NOMO-1 treated with DMSO at 0.1 percent for 48 hours (cell line): ENCODE measurements at regions not wholly inside any gene's neighbourhood (a gene's known extent, or its start where the extent isn't known, plus 50 kb on each side); places are given as distances from the start of the nearest gene placed in this dataset.

Experiments
- DNase-seq: peaks from one replicate; lab custom pipeline; 2025; ENCODE audit not compliant: unreplicated experiment; lab: John Stamatoyannopoulos, UW

DNA sequence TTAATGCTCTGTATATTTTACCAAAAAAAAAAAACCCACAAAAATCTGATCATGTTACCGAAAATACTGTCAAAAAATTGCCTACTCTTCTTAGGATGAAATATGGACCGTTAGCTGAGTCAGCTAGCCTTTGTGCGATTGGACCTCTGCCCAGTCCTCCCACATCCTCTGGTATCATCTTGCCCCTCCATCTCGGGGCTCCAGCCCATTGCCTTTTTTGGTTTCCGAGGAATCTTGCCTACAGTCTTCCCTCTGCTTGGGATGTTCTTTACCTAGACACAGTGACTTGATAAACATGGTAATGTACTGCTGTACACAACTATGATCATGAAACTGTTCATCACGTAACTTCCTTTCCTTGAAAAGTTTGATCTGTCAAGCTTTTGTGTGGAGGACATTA lies 371.4 kb downstream of the SV2B start:
- DNase-seq = no peak

GRCh38 chr15:91472316-91472756 lies 372.3 kb downstream of the SV2B start:
- no peak for DNase-seq

GRCh38 chr15:91473894-91474545 lies 374.0 kb downstream of the SV2B start:
- DNase-seq = no peak

GRCh38 chr15:91476861-91477260 lies 376.6 kb upstream of the SLCO3A1 start:
- DNase-seq = no peak

- DNase-seq = no peak
Observed at GRCh38 chr15:91478717-91479191, 374.8 kb upstream of the SLCO3A1 start.

DNA sequence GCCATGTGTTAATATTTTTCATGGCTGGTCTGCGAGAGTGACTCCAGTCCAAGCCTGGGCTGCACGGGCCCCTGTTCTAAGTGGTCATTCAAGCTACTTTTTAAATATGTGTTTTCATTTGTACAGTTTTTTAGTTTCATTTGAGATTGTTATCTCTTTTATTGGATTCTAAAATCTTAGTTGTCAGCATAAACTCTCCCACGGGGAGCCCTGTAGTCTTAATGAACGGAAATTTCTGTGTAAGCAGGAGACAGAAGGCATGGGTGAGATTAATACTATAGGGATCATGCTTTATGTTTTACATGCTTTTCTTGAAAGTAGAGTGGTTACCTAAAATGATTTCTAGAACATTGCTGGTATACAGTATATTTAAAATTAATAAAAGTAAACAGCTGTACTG lies 373.1 kb upstream of the SLCO3A1 start:
- no peak for DNase-seq

GRCh38 chr15:91482799-91483198 lies 370.7 kb upstream of the SLCO3A1 start:
- DNase-seq = no peak

GRCh38 chr15:91484141-91484540 lies 369.4 kb upstream of the SLCO3A1 start:
- DNase-seq = no peak

GRCh38 chr15:91488452-91488851 lies 365.1 kb upstream of the SLCO3A1 start:
- DNase-seq = no peak

DNA sequence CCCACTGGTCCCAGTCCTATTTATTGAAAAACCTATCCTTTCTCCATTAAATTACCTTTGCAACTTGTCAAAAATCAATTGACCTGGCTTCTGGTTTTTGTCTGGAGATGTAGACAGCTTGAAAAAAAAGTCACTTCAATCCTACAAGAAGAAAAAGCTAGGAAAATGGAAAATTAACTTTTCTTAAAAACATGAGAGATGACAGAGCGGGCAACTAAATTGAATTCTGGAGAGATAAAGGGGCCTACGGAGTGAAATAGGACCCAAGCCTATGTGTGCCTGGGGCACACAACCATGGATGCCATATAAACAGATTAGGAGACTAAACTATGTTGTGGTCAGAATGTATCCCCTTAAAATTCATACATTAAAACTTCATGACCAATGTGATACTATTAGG lies 363.3 kb upstream of the SLCO3A1 start:
- DNase-seq = no peak

GRCh38 chr15:91491101-91491950 lies 362.2 kb upstream of the SLCO3A1 start:
- no peak for DNase-seq

- no peak for DNase-seq
Observed at GRCh38 chr15:91496754-91497691, 356.5 kb upstream of the SLCO3A1 start.

- DNase-seq = no peak
Observed at GRCh38 chr15:91498046-91498748, 355.3 kb upstream of the SLCO3A1 start.

GRCh38 chr15:91498749-91499062 lies 354.8 kb upstream of the SLCO3A1 start:
- no peak for DNase-seq

GRCh38 chr15:91499774-91500383 lies 353.6 kb upstream of the SLCO3A1 start:
- no peak for DNase-seq

DNA sequence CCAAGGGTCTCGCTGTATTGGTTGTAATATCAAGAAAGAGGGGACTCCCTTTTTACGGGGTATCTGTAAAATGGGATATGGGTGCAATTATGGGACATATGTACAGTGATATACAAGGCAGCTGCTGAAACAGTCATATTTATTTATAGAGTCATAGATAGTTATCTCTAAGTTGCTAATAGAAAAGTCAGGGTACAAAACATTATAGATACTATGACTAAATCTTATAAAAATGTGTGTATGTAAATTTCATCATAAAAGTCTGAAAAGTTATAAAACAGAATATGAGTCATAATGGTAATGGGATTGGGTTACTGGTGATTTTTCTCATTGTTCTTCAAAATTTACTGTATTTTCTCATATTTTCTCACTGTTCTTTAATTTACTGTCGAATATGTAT lies 344.9 kb upstream of the SLCO3A1 start:
- no peak for DNase-seq

- DNase-seq = no peak
Observed at GRCh38 chr15:91514147-91514546, 339.4 kb upstream of the SLCO3A1 start.

GRCh38 chr15:91515188-91515754 lies 338.2 kb upstream of the SLCO3A1 start:
- peak; percentile 62 for DNase-seq

GRCh38 chr15:91516866-91517265 lies 336.6 kb upstream of the SLCO3A1 start:
- no peak for DNase-seq
